Liver (tissue), 8 donors: ENCODE measurements at regions not wholly inside any gene's neighbourhood (a gene's known extent, or its start where the extent isn't known, plus 50 kb on each side); places are given as distances from the start of the nearest gene placed in this dataset.

Experiments used
- DNase-seq: peaks from one replicate; pipeline ENCODE4 v3.0.0-alpha.2; 2017; ENCODE audit warnings: low spot score
- H3K27ac ChIP-seq, 2 donors: one replicate each; pipeline ENCODE4 v1.7.0; 2013; ENCODE audit warnings: inconsistent platforms in 2 of 2, low read length in 2 of 2, control low read depth in 1 of 2, low read depth in 1 of 2, mild to moderate bottlenecking in 1 of 2
- H3K27me3 ChIP-seq, 4 donors: one replicate each; pipeline versions ENCODE4 v1.6.1 to v1.7.0; 2013; ENCODE audit warnings: low read length in 3 of 4, inconsistent platforms in 1 of 4, mild to moderate bottlenecking in 1 of 4, moderate library complexity in 1 of 4; ENCODE audit not compliant: control insufficient read depth in 4 of 4, insufficient read depth in 4 of 4
- H3K36me3 ChIP-seq, 4 donors: one replicate each; pipeline versions ENCODE4 v1.6.1 to v1.7.0; 2013; ENCODE audit warnings: low read length in 3 of 4, mild to moderate bottlenecking in 3 of 4, low read depth in 1 of 4, moderate library complexity in 1 of 4; ENCODE audit not compliant: control insufficient read depth in 4 of 4, insufficient read depth in 3 of 4
- H3K4me1 ChIP-seq, 4 donors: one replicate each; pipeline versions ENCODE4 v1.6.1 to v1.7.0; 2013; ENCODE audit warnings: low read length in 3 of 4, mild to moderate bottlenecking in 3 of 4, moderate library complexity in 1 of 4; ENCODE audit not compliant: control insufficient read depth in 4 of 4, insufficient read depth in 4 of 4
- H3K4me3 ChIP-seq, 3 donors: one replicate each; pipeline versions ENCODE4 v1.6.1 to v1.7.0; 2013; ENCODE audit warnings: low read length in 3 of 3, control low read depth in 1 of 3, low read depth in 1 of 3, mild to moderate bottlenecking in 1 of 3
- H3K9ac ChIP-seq, 2 donors: one replicate each; pipeline ENCODE4 v1.7.0; 2013; ENCODE audit warnings: low read length in 2 of 2, mild to moderate bottlenecking in 2 of 2, moderate library complexity in 2 of 2, control low read depth in 1 of 2, low read depth in 1 of 2
- H3K9me3 ChIP-seq, 4 donors: one replicate each; pipeline versions ENCODE4 v1.6.1 to v1.7.0; 2013; ENCODE audit warnings: low read length in 3 of 4; ENCODE audit not compliant: control insufficient read depth in 4 of 4
- EGR1 ChIP-seq, 2 donors: IDR thresholded peaks; 2 replicates each; pipeline ENCODE4 v1.6.1; 2016 to 2018; ENCODE audit warnings: antibody characterized with exemption in 2 of 2, low read depth in 2 of 2
- FOXA1 ChIP-seq: IDR thresholded peaks from 2 replicates; pipeline ENCODE4 v1.6.1; 2016; ENCODE audit warnings: antibody characterized with exemption
- GABPA ChIP-seq, 2 donors: IDR thresholded peaks in 1 of 2; conservative IDR thresholded peaks in 1 of 2; 2 replicates each; pipeline ENCODE4 v1.6.1; 2016; ENCODE audit warnings: antibody characterized with exemption in 2 of 2, mild to moderate bottlenecking in 1 of 2, moderate library complexity in 1 of 2
- HNF4A ChIP-seq, 2 donors: conservative IDR thresholded peaks; 2 replicates each; pipeline ENCODE4 v1.6.1; 2016; ENCODE audit warnings: antibody characterized with exemption in 2 of 2, mild to moderate bottlenecking in 2 of 2
- HNF4G ChIP-seq: IDR thresholded peaks from 2 replicates; pipeline ENCODE4 v1.6.1; 2016; ENCODE audit warnings: antibody characterized with exemption
- JUND ChIP-seq, 2 donors: IDR thresholded peaks; 2 replicates each; pipeline ENCODE4 v1.6.1; 2016; ENCODE audit warnings: antibody characterized with exemption in 2 of 2
- MAX ChIP-seq: IDR thresholded peaks from 2 replicates; pipeline ENCODE4 v1.6.1; 2016; ENCODE audit warnings: antibody characterized with exemption
- NR2F2 ChIP-seq: IDR thresholded peaks from 2 replicates; pipeline ENCODE4 v1.6.1; 2016; ENCODE audit warnings: antibody characterized with exemption
- RAD21 ChIP-seq, 2 donors: IDR thresholded peaks; 2 replicates each; pipeline ENCODE4 v1.6.1; 2016; ENCODE audit warnings: antibody characterized with exemption in 2 of 2, mild to moderate bottlenecking in 2 of 2
- REST ChIP-seq: IDR thresholded peaks from 2 replicates; pipeline ENCODE4 v1.6.1; 2016; ENCODE audit warnings: antibody characterized with exemption, mild to moderate bottlenecking
- RXRA ChIP-seq, 2 donors: IDR thresholded peaks; 2 replicates each; pipeline ENCODE4 v1.6.1; 2017 to 2018; ENCODE audit warnings: antibody characterized with exemption in 2 of 2, mild to moderate bottlenecking in 1 of 2
- SP1 ChIP-seq: IDR thresholded peaks from 2 replicates; pipeline ENCODE4 v1.6.1; 2018; ENCODE audit warnings: antibody characterized with exemption, mild to moderate bottlenecking
- TAF1 ChIP-seq: conservative IDR thresholded peaks from 2 replicates; pipeline ENCODE4 v1.6.1; 2016; ENCODE audit warnings: antibody characterized with exemption, mild to moderate bottlenecking
- YY1 ChIP-seq: IDR thresholded peaks from 2 replicates; pipeline ENCODE4 v1.6.1; 2016; ENCODE audit warnings: antibody characterized with exemption, mild to moderate bottlenecking
- ZBTB33 ChIP-seq: IDR thresholded peaks from 2 replicates; pipeline ENCODE4 v1.6.1; 2016; ENCODE audit warnings: antibody characterized with exemption
- WGBS: extraction: QIAGEN DNeasy Blood & Tissue Kit; methylation state at CpG from one replicate; pipeline ENCODE4 v1.1.7; 2013; 5-methylcytosine and 5-hydroxymethylcytosine counted together
- TF ChIP-seq, protein P1 (sequence below): fragments of 150-350 bp; IDR thresholded peaks from 2 replicates; pipeline ENCODE4 v1.5.1; 2017; ENCODE audit warnings: improper control_type of control experiment, low read depth, low read length; ENCODE audit not compliant: missing input control
- donor health status: healthy.
- donor health status: healthy.
- donor health status: healthy.
- donor health status: healthy.
- donor health status: healthy.

GRCh38 chr3:34258271-34258998 is 460.0 kb downstream of the PDCD6IP start:
- Histone ChIP-seq H3K4me1 (no peaks in the 10 kb centered on the region), H3K27me3 (peaks cover 0 to 3% (median 0%) of the 10 kb centered on the region in 4 donors), H3K9me3 (no peaks in the 10 kb centered on the region), H3K9ac (no peak overlapping the region), H3K27ac (no peak overlapping the region), H3K36me3 (no peaks in the 10 kb centered on the region), H3K4me3 (no peak overlapping the region)
- WGBS, result 73% methylated on average over 2 of the region's 2 CpGs
- DNase-seq, result no peak
- TF ChIP-seq GABPA (IDR thresholded peaks at IDR 0.05 in 1 of 2, conservative IDR thresholded peaks at IDR 0.05 in 1 of 2) (no peak), NR2F2 (no peak), HNF4G (no peak), TAF1 (no peak), RXRA (IDR thresholded peaks at IDR 0.05) (no peak), YY1 (no peak), HNF4A (conservative IDR thresholded peaks at IDR 0.05) (no peak), MAX (no peak), SP1 (no peak), JUND (IDR thresholded peaks at IDR 0.05) (no peak), ZBTB33 (no peak), EGR1 (IDR thresholded peaks at IDR 0.05; ENCODE audit: low read depth in 2 of 2) (no peak), REST (no peak), RAD21 (IDR thresholded peaks at IDR 0.05) (no peak), FOXA1 (no peak)
- TF ChIP-seq, protein P1, sequence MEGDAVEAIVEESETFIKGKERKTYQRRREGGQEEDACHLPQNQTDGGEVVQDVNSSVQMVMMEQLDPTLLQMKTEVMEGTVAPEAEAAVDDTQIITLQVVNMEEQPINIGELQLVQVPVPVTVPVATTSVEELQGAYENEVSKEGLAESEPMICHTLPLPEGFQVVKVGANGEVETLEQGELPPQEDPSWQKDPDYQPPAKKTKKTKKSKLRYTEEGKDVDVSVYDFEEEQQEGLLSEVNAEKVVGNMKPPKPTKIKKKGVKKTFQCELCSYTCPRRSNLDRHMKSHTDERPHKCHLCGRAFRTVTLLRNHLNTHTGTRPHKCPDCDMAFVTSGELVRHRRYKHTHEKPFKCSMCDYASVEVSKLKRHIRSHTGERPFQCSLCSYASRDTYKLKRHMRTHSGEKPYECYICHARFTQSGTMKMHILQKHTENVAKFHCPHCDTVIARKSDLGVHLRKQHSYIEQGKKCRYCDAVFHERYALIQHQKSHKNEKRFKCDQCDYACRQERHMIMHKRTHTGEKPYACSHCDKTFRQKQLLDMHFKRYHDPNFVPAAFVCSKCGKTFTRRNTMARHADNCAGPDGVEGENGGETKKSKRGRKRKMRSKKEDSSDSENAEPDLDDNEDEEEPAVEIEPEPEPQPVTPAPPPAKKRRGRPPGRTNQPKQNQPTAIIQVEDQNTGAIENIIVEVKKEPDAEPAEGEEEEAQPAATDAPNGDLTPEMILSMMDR, result no peak
